ENCODE measurements at regions not wholly inside any gene's neighbourhood (a gene's known extent, or its start where the extent isn't known, plus 50 kb on each side); places are given as distances from the start of the nearest gene placed in this dataset.
A peak's percentile ranks its signal among the peaks of the same experiment; 100 is the strongest.

DNA sequence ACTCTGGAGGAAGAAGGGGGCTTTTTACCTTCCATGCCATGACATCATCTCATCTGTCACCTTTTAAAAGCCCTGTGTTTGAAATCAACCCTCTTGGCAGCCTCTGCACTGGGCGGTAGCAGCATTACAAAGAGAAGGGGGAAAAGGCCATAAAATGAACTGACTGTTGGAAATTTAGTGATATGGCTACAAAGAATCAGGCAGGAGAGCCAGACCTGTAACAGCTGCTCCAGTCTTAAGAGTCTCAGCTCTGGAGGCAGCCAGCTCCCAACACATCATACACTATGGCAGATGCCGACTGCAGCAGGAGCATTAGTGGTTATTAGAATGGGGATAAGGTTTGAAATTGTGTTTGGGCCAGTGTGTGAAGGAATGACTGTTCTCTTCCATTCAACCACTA is 257.5 kb downstream of the DMAC1 start:
- no peak overlapping the region for H3K4me3 ChIP-seq (ENCODE audit: control insufficient read depth, low read depth, low read length)
- no peak for DNase-seq (ENCODE audit: low read depth)
- no peak for TF ChIP-seq CTCF (IDR thresholded peaks at IDR 0.05; ENCODE audit: control insufficient read depth, insufficient read depth, low read depth, low read length, missing control alignments)

DNA sequence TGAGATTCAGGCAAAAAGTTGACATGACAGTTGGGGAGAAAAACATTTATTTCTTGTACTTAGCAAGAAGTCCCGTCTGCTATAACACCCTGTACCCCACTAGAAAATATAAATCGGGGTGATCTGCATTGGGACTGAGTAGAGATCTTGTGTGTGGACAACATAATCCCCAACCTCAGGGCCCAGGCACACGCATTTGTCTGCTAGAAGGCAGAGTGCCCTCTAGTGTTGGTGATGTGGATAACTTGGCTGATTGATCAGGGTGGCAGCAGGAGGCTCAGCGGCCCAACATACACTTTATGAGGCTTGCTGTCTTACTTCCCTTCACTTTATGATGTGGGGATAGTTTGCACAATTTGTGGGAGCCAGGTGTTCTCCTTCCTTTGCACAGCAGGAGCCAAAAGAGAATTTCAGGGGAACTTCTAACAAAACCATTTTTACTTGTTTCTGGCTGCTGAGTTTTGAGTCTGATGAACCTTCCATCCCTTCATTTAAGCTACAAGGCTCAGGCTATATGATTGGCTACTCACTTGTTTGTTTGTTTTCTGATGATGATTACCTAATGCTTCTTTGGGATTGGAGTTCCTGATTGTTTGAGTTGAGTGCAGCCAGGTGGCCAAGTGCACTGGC is 263.2 kb downstream of the DMAC1 start:
- DNase-seq (ENCODE audit: low read depth): peak; percentile 7
- peak; percentile 75 for TF ChIP-seq CTCF (IDR thresholded peaks at IDR 0.05; ENCODE audit: control insufficient read depth, insufficient read depth, low read depth, low read length, missing control alignments)

GRCh38 chr9:7534211-7534935 is 265.2 kb downstream of the DMAC1 start:
- no peak for DNase-seq (ENCODE audit: low read depth)
- TF ChIP-seq CTCF (IDR thresholded peaks at IDR 0.05; ENCODE audit: control insufficient read depth, insufficient read depth, low read depth, low read length, missing control alignments): no peak
- H3K4me3 ChIP-seq (ENCODE audit: control insufficient read depth, low read depth, low read length): no peak overlapping the region

More for the DNA sequence above, 263.2 kb downstream of the DMAC1 start:
- no peak overlapping the region for H3K4me3 ChIP-seq (ENCODE audit: control insufficient read depth, low read depth, low read length)

DNA sequence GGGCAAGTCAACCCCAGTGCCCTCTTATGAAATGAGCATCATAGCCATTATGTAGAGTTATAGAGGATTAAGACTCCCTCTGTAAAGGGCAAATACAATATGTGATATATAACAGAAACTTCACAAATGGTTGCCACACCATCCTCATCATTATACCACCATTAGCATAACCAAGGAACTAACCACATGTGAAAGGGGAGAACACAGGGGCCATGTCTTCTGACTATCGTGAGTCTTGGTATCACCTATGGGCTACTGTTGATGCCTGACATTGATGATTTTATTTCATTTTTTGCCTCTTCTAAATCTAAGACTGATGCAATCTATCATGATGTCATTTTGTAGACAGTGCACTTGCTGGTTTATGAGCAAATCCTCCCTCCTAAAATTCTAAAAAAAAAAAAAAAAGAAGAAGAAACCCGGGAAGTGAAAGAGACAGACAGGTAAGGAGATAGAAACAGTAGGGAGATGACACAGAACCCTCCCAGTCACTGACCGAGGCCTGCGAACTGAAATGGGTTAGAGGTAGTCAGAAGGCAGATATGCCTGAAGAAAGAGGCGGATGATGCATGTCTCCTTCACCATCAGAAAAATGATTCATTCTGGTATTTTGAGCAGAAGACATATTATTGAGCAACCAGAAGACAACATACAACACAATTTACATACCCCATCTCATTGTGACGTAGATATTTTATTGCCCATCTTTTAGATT is 266.0 kb downstream of the DMAC1 start:
- no peak for DNase-seq (ENCODE audit: low read depth)
- no peak overlapping the region for H3K4me3 ChIP-seq (ENCODE audit: control insufficient read depth, low read depth, low read length)
- no peak for TF ChIP-seq CTCF (IDR thresholded peaks at IDR 0.05; ENCODE audit: control insufficient read depth, insufficient read depth, low read depth, low read length, missing control alignments)

- no peak for TF ChIP-seq CTCF (IDR thresholded peaks at IDR 0.05; ENCODE audit: control insufficient read depth, insufficient read depth, low read depth, low read length, missing control alignments)
- DNase-seq (ENCODE audit: low read depth): no peak
- H3K4me3 ChIP-seq (ENCODE audit: control insufficient read depth, low read depth, low read length): no peak overlapping the region
Observed at GRCh38 chr9:7523426-7524043, 276.0 kb downstream of the DMAC1 start.

DNA sequence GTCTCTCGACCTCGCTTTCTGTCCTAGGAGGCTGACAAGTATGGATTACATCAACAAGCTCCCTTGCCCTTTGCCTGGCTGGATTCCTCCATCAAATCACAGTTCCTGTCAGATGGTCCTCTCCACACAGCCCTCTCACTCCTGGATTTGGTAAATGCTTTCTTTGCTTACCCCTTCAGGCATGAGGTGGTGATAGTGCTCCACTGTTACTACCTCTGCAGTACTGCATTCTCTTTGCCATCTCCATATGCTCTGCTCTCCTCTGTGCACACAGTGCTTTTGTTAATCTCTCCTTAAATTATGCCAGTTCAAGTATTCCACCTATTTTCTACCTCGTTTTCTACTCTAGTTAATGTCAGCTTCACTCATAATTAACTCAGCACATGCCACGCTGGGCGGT is 279.2 kb downstream of the DMAC1 start:
- no peak for TF ChIP-seq CTCF (IDR thresholded peaks at IDR 0.05; ENCODE audit: control insufficient read depth, insufficient read depth, low read depth, low read length, missing control alignments)
- DNase-seq (ENCODE audit: low read depth): no peak

More for the DNA sequence above, 279.2 kb downstream of the DMAC1 start:
- H3K4me3 ChIP-seq (ENCODE audit: control insufficient read depth, low read depth, low read length): no peak overlapping the region
